NCI-H2081 (cell line): ENCODE measurements at regions not wholly inside any gene's neighbourhood (a gene's known extent, or its start where the extent isn't known, plus 50 kb on each side); places are given as distances from the start of the nearest gene placed in this dataset.
"Not testable (repeated sequence)": the region's sequence is repeated elsewhere in the genome, so short reads cannot be mapped to it uniquely, and the experiment has no call there.

Experiments
- DNase-seq, 2 experiments: peaks; one replicate each; lab custom pipeline; 2025; lab: John Stamatoyannopoulos, UW

DNA sequence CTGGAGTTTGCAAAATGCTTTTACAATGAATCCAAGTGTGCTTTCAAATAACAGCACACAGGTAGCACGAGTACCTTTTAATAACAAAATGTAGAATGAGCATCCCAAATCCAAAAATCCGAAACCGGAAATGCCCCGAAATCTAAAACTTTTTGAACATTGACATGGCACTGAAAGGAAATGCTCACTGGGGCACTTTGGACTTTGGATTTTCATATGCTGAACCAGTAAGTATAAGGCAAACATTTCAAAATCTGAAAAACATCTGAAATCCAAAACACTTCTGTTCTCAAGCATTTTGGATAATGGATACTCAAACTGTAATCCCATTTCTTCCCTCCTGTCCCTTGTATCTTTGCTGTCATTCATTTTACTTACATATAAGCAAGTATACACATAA, 50.1 kb downstream of the GCNT4 start:
- no peak for DNase-seq

DNA sequence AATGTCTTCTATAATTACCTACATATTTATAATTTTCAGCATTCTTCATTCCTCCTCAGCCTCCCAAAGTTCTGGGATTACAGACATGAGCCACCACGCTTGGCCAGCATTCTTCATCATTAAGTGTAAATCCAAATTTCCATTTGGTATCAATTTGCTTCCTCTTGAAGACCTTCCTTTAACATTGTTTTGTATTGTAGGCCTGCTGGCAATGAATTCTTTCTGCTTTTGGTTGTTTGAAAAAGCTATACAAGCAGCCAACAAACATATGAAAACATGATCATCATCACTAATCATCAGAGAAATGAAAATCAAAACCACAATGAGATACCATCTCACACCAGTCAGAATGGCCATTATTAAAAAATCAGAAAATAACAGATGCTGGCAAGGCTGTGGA, 56.4 kb downstream of the GCNT4 start:
- DNase-seq: no peak

DNA sequence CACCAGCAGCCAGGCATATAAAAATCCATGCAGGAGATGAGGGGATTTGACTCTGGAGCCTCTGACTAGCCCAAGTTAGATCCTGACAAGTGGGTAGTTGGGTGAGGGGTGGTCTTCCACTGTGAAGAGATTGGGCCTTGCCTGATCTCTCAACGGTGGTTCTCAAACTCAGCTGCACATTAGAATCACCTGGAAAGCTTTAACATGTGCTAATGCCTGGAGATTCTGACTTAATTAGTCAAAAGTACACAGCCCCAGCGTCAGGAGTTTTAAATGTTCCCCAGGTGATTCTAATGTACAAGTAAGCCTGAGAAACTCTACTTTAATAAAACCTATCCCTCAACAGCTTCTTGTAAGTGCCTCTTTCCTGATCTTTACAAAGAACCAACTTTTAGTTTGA, 57.5 kb downstream of the GCNT4 start:
- DNase-seq: no peak

DNA sequence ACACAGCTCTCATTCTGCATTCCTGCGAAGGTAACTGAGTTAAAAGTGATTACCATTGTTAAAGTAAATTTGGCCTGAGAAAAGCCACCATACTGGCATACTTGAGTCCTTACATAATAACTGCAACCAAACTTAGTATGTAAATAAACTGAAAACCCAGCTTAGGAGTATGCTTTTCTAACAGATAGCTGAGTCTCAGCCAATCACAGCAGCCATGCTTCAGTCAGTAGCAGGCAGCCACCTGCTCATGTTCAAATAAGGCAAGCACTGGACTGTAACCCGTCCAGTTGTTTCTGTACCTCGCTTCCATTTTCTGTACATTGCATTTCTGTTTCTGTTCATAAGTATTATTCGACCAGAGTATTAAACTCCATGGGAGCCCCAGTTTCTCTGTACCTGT, 58.6 kb downstream of the GCNT4 start:
- DNase-seq: no peak

DNA sequence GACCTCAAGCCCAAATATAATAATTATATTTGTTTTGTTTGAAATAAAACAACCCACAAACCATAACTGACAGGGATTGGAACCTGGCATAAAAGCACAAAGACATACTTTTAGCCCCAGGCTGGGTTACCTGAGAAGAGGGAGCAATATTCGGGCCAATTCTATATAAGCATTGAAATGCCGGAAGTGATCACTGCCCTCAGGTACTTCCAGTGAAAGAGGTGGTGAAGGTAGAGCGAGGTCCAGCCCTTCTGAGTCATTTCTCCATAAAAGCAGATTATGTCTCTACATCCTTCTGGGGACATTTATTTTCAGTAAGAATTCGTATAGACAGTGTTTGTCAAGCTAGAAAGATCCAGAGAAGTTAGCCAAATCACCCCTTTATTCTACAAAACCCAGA, 59.6 kb downstream of the GCNT4 start:
- no peak for DNase-seq

DNA sequence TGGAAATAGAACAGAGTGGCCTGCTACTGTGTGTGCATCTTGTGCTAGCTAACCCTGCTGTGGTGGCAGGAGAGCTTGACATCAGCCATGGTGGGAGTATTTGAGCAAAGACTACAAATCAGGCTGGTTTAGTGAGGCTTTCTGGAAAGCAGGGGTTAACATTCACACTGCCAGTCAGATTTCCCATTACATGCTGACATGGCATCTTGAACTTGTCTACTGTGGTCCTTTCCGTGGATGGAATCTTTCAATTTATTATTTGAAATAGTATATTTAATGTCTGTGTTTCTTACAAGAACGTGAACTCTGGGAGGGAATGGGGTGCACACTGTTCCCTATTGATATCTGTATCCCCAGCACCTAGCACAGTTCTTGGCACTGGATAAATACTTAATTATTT, 60.8 kb downstream of the GCNT4 start:
- no peak for DNase-seq

DNA sequence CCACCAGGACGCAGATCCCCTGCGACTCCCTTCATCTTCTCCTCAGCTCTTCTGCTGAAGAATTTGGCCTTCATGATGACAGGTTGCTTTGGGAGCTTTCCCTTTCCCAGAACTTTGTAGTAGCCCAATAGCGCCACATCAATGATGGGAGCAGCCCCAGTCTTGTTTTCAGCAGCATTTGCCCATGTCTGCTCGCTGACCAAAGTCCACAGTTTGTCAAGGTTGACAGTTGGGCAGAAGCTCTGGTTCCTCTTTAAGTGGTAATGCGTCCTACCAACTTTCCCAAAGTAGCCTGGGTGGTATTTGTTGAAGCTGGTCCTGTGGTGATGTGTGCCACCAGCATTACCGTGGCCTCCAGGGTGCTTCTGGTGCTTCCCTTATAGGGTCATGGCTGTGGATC, 62.2 kb downstream of the GCNT4 start:
- no peak for DNase-seq

DNA sequence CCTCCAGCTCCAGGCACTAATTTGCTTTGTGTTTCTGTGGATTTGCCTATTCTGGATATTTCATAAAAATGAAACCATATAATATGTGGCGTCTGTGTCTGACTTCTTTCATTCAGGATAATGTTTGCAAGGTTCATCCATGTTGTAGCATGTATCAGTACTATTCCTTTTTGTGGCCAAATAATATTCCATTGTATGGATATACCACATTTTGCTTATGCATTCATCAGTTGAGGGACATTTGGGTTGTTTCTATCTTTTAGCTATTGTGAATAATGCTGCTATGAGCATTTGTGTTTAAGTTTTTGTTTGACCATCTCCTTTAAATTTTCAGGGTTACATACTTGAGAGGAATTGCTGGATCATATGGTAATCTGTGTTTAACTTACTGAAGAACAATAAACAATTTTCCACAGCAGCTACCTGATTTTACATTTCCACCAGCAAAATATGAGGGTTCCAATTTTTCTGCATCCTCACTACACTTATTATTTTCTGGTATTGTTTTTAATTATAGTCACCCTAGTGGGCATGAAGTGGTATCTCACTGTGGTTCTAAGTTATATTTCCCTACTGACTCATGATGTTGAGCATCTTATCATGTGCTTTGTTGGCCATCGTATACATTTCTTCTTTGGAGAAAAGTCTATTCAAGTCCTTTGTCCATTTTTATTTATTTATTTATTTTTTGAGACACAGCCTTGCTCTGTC, 63.9 kb downstream of the GCNT4 start:
- no peak for DNase-seq

DNA sequence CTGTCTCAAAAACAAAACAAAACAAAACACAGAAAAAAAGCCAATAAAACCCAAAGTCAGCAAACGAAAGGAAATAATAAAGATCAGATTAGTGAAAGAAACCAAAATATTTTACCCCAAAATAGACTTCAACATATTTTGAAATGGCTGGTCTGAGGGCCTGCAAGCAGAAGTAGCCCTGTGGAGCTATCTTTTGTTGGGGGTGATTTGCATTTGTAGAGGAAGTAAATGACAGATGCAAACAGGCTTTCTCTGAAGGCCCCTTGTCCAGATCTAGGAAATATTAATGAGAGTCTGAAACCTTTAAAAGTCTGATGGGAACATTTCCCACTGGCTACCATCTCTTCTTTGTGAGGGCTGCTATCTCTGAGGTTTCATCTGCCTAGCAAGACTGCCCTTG, 74.0 kb downstream of the GCNT4 start:
- no peak for DNase-seq

DNA sequence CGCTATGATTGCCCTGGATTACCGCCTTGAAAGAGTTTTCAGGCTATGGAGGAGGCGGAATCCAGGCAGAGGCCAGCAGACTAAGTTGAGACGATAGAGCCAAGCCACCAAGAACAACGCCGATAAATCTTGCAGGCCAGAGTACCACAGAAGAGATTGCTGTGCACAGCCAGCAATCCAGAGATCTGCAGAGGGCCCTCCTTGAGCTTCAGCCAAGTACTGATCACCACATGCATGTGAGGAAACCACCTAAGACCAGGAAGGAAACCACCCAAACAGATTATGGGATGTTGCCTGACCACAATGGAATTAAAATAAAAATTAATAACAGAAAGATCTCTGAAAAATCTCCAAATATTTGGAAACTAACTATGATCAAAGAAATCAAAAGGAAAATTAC, 74.9 kb downstream of the GCNT4 start:
- no peak for DNase-seq

DNA sequence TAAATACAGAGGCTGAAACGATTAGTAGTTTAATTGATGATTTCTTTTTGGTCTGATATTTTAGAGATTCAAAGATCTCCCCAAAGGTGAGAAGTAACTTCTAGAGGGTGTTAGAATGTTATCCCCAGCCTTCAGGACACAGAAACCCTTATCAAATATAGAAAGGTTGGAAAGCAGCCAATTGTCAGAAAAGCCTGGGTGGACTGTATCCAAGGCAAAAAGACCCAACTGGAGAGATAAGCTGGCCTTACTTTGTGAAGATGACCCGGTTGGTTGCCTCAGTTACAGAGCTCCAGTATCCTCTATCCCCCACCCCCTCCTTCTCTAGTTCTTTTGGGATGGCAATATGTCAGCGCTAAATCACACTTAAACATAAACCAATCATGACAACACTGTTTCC, 75.7 kb downstream of the GCNT4 start:
- no peak for DNase-seq

DNA sequence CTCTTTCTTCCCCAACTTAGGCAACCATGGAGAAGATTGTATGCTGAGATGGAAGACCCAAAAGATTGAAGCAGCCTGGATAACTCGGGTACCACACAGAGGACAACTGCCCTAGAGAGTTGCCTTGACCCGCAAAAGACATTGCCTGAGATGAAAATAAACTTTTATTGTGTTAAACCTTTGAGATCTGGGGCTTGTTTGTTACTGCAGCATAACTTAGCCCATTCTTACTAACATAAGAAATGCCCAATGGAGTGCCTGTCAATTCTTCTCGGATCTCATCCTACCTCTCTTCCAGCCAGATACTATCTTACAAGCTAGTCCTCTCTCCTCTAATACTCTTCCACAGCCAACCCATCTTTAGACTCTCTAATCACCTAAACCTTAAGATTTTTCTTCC, 76.8 kb downstream of the GCNT4 start:
- no peak for DNase-seq

DNA sequence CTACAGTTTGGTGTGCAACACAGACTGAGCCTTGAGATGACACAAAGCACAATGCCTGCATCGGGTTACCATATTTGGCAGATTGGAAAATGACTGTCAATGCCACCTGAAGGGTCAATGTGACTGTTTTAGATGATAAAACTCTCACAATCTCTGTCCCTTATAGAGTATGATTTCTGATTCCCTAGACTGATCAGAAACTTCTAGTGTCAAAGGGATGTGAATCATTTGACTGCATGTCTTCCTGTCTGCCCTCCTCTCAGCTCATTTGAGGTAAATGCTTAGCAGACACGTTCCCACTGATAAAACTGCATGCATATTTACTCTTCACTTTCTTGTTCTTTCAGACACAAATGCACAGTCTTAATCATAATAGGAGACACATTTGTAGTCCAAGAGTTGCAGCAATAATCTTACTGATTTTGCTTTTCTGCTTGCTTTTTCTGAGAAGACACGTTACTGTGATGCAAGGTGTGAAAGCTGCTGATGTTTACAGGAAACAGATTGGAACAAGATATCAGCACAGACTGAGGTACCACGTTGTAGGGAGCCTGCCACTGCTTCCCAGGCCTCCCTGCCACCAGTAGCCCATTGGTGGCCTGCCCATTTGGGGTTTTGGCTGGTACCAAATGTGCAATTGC, 77.8 kb downstream of the GCNT4 start:
- no peak for DNase-seq

DNA sequence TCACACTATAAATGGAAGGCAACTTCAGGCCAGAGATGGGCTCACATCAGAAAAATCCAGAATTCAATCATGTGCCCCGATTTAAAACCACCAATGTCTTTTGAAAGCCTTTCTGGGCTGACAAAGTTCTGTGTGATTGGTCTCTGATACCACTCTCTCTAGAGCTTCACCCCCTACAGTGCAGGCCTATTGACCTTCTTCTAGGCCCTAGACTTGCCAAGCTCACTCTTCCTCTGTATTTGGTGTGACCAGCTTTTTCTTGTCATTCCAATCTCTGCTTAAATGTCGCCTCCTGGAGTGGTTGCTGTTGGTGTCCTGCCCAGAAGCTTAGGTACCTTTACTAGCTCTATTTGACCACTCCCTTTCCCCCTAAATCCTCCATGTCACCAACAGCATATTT, 78.7 kb downstream of the GCNT4 start:
- no peak for DNase-seq

DNA sequence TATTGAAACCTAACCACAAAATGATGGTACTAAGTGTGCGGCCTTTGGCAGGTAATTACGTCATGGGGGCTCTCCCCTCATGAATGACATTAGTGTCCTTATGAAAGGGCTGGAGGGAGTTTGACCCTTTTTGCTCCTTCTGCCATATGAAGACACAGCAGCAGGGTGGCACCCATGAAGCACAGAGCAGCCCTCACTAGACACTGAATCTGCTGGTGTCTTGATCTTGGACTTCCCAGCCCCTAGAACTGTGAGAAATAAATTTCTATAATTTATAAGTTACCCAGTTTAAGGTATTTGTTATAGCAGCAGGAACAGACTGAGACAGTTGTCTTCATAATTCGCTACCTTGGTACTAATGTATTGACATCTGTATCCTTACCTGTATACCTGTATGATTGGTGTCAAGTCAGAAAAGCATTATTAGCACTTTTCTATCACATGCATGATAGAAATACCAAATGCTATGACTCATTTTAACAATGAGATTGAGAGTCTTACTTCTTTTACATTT, 80.4 kb downstream of the GCNT4 start:
- no peak for DNase-seq

DNA sequence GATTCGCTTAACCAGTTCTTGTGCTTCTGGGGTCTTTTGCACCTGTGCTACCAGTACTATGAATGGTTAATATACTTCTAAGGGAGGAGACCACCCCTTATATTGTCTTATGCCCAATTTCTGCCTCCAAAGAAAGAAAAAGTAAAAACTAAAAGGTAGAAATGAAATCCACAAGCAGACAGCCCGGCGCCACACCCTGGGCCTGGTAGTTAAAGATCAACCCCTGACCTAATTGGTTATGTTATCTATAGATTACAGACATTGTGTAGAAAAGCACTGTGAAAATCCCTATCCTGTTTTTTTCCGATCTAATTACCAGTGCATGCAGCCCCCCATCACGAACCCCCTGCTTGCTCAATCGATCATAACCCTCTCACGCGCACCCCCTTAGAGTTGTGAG, 81.5 kb downstream of the GCNT4 start:
- DNase-seq: not testable (repeated sequence)

DNA sequence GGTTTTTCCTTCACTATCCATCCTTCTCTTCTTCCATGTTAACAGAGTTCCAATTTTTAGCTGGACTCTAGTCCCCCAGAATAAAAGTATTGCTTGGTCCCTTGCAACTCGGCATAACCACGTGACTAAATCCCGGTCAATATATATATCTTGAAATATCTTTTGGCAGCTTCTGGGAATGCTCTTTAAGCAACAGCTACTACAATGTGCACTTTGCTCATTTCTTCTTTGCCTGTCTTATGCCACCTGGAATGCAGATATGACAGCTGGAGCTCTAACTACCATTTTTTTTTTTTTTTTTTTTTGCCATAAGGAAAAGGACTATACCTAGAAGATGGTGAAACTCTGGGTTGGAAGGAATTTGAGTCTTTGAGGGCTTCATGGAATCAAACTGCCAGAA, 82.6 kb downstream of the GCNT4 start:
- DNase-seq: no peak

DNA sequence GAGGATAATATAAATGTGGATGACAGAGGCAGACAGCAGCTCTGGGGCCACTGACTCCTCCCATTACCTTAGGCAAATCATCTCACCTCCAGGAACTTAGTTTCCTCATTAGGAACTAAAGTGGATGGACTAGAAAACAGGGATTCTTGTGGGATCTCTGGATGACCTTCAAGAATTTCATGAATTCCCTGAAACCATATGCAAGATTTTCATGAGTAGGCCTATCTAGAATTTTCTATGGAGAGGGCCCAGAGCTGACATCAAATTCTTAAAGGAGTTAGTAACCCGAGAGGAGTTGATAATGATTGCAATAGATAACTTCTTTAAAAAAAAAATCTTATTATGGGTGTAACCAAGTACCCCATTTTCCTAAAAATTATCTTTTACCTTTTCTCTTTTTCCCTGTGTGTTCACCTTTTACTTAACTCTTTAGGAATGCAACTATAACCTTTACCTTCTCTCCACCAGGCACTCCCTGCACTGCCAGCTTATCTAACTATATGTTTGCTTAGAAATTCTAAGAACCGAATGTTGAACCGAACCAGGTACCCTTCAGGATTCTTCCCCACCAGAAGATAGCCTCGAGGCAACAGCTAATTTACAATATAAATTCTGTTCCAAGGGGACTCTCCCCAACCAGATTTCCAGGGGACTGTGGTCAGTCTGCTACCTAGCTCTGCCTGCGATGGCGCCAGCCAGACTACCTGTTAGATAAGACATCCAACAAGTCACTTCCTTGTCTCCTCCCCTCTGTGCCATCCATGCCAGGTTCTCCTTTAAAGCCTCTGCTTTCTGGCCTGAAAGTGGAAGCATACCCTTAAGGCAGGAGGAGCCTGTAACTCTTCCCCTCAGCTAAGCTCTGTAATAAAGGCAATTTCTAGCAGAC, 86.0 kb downstream of the GCNT4 start:
- DNase-seq: no peak

DNA sequence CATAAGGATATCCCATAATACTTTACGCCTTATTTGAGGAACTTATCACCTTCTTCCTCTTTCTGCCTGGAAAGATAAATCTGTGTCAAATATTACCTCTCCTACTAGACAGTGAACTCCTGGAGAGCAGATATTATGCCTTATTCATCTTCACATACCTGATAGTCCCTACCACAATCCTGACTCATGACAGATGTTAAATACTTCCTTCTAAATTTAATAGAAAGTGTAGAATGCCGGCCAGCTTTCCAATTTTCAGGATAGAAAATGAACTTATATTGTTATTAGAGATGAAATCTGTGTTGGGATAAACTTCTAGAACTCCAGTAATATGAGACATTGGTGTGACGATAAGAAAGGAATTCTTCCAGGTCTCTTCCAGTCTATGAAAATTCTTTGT, 89.0 kb downstream of the GCNT4 start:
- DNase-seq: no peak

DNA sequence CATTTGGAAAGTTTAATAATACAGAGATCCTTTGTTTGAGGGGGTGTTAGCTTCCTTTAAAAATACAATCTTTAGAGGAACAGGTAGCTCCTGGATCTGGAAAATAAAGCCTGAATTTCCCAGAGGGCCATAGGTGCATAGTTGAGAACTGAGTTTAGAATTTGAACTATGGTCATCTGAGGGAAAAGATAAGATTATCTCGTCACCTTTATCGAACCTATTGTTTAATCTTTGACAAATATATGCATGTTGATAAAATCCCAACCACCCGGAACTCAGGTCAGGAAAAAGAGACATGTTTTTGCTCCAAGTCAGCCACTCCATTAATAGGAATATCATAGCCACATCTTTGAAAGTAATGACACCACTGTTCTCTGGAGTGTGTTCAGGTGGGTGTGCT, 91.7 kb upstream of the FAM169A start:
- no peak for DNase-seq

DNA sequence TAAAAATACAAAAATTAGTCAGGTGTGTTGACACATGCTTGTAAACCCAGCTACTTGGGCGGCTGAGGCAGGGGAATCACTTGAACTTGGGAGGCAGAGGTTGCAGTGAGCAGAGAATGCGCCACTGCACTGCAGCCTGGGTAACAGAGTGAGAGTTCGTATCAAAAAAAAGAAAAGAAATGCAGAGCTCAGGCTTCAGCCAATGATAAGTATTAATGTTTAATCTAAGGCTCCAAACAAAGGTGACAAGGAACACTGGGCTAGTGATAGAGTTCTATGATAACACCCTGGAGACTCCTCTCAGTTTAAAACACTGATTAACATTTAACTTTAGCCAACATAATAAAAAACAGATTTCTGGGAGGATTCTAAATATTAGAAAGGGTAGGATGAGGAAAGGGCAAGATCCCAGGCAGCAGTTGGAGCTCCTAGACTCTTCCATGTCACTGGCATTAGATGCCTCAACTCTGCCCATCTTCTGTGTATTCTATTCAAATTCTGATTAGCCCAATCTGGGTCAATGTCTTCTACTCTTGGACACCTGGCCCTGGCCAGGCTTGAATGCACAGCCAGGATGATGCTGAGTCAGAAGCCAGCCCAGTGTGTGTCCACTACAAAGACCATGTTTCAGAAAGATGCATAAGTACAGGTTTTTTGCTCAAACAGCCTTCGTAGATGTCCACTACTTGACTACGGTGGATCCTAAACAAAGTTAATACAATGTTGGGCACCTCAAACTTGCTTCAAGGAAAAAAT, 91.0 kb upstream of the FAM169A start:
- no peak for DNase-seq

DNA sequence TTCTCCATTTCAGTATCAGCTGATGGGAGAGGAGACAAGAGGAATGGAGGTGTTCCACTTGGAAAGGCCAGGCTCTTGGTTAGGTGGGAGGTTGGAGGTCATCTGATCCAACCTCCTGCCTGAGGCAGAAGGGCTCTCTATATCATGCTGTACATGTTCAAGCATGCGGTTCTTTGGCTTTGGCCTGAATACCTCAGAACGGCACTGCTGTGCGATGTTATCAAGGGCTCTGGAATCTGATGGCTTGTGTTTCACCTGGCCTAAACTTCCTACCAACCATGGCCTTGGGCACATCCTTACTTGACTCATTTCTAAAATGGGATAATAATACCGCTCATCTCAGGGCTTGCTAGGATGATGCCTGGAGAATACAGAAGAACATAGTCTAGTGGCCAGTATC, 90.1 kb upstream of the FAM169A start:
- DNase-seq: no peak
